Activated CD4-positive, alpha-beta T cell treated with anti-CD3 and anti-CD28 coated beads, Interleukin-2, amount 50 U/mL, for 16 hours (primary cell): ENCODE measurements at regions not wholly inside any gene's neighbourhood (a gene's known extent, or its start where the extent isn't known, plus 50 kb on each side); places are given as distances from the start of the nearest gene placed in this dataset.

Experiments
- DNase-seq: peaks from one replicate; pipeline ENCODE4 v3.0.0-alpha.2; 2020

- DNase-seq, result no peak
These were observed 495.7 kb downstream of the SHISA9 start for GRCh38 chr16:13397126-13397525.

GRCh38 chr16:13401641-13402040 is 500.2 kb downstream of the SHISA9 start:
- no peak for DNase-seq

- DNase-seq, result no peak
These were observed 501.2 kb downstream of the SHISA9 start for GRCh38 chr16:13402601-13403000.

- DNase-seq, result no peak
These were observed 501.9 kb downstream of the SHISA9 start for GRCh38 chr16:13403326-13403725.

- DNase-seq, result no peak
These were observed 505.8 kb upstream of the ERCC4 start for GRCh38 chr16:13414154-13414553.

GRCh38 chr16:13419589-13419988 is 500.4 kb upstream of the ERCC4 start:
- DNase-seq, result no peak

GRCh38 chr16:13421726-13422125 is 498.2 kb upstream of the ERCC4 start:
- no peak for DNase-seq

GRCh38 chr16:13425836-13426235 is 494.1 kb upstream of the ERCC4 start:
- DNase-seq, result no peak

GRCh38 chr16:13426269-13426668 is 493.7 kb upstream of the ERCC4 start:
- no peak for DNase-seq

GRCh38 chr16:13426736-13427135 is 493.2 kb upstream of the ERCC4 start:
- DNase-seq, result no peak

GRCh38 chr16:13427943-13428342 is 492.0 kb upstream of the ERCC4 start:
- DNase-seq, result no peak

- DNase-seq, result no peak
These were observed 490.5 kb upstream of the ERCC4 start for GRCh38 chr16:13429416-13429815.

- no peak for DNase-seq
These were observed 484.5 kb upstream of the ERCC4 start for GRCh38 chr16:13435415-13435814.

GRCh38 chr16:13435873-13436474 is 484.0 kb upstream of the ERCC4 start:
- no peak for DNase-seq

GRCh38 chr16:13436641-13437412 is 483.1 kb upstream of the ERCC4 start:
- DNase-seq, result no peak

- no peak for DNase-seq
These were observed 482.6 kb upstream of the ERCC4 start for GRCh38 chr16:13437413-13437795.

GRCh38 chr16:13438064-13438463 is 481.9 kb upstream of the ERCC4 start:
- no peak for DNase-seq

- no peak for DNase-seq
These were observed 480.2 kb upstream of the ERCC4 start for GRCh38 chr16:13439766-13440165.

GRCh38 chr16:13441675-13442074 is 478.3 kb upstream of the ERCC4 start:
- DNase-seq, result no peak

- no peak for DNase-seq
These were observed 471.6 kb upstream of the ERCC4 start for GRCh38 chr16:13448346-13448745.

GRCh38 chr16:13453325-13453724 is 466.6 kb upstream of the ERCC4 start:
- DNase-seq, result no peak

- peak; percentile 18 for DNase-seq
These were observed 465.9 kb upstream of the ERCC4 start for GRCh38 chr16:13453938-13454553.

GRCh38 chr16:13463619-13464018 is 456.3 kb upstream of the ERCC4 start:
- DNase-seq, result no peak

GRCh38 chr16:13471036-13471435 is 448.9 kb upstream of the ERCC4 start:
- DNase-seq, result no peak
